Endothelial cell (in vitro differentiated cells): ENCODE measurements at regions not wholly inside any gene's neighbourhood (a gene's known extent, or its start where the extent isn't known, plus 50 kb on each side); places are given as distances from the start of the nearest gene placed in this dataset.

Source experiments
- DNase-seq: peaks from one replicate; pipeline ENCODE4 v3.0.0; 2021; ENCODE audit warnings: low spot score
- H3K27ac Mint-ChIP-seq: one replicate; pipeline ENCODE4 v1.8.0; 2021; ENCODE audit warnings: mixed read lengths, inconsistent platforms; ENCODE audit not compliant: unreplicated experiment
- H3K27me3 Mint-ChIP-seq: one replicate; pipeline ENCODE4 v1.8.0; 2021; ENCODE audit warnings: mild to moderate bottlenecking, moderate library complexity, mixed read lengths, inconsistent platforms; ENCODE audit not compliant: unreplicated experiment
- H3K36me3 Mint-ChIP-seq: one replicate; pipeline ENCODE4 v1.8.0; 2021; ENCODE audit warnings: mild to moderate bottlenecking, low read depth, mixed read lengths, inconsistent platforms; ENCODE audit not compliant: unreplicated experiment
- H3K4me1 Mint-ChIP-seq: one replicate; pipeline ENCODE4 v1.8.0; 2021; ENCODE audit warnings: mild to moderate bottlenecking, mixed read lengths, inconsistent platforms; ENCODE audit not compliant: unreplicated experiment
- H3K4me3 Mint-ChIP-seq: one replicate; pipeline ENCODE4 v1.8.0; 2021; ENCODE audit warnings: mild to moderate bottlenecking, mixed read lengths, inconsistent platforms; ENCODE audit not compliant: unreplicated experiment
- H3K9me3 Mint-ChIP-seq: one replicate; pipeline ENCODE4 v1.8.0; 2021; ENCODE audit warnings: mixed read lengths, inconsistent platforms; ENCODE audit not compliant: unreplicated experiment
- TF ChIP-seq, protein P1 (sequence below): fragments of 200-600 bp; sonication (generic); IDR thresholded peaks from one replicate; pipeline ENCODE4 v1.5.0; 2021; ENCODE audit warnings: antibody characterized with exemption; ENCODE audit not compliant: unreplicated experiment

- Mint-ChIP-seq H3K4me1 (no peaks in the 10 kb centered on the region), H3K27me3 (peaks cover 2% of the 10 kb centered on the region), H3K27ac (no peak overlapping the region), H3K36me3 (no peaks in the 10 kb centered on the region), H3K4me3 (no peak overlapping the region), H3K9me3 (no peaks in the 10 kb centered on the region)
- TF ChIP-seq, protein P1, sequence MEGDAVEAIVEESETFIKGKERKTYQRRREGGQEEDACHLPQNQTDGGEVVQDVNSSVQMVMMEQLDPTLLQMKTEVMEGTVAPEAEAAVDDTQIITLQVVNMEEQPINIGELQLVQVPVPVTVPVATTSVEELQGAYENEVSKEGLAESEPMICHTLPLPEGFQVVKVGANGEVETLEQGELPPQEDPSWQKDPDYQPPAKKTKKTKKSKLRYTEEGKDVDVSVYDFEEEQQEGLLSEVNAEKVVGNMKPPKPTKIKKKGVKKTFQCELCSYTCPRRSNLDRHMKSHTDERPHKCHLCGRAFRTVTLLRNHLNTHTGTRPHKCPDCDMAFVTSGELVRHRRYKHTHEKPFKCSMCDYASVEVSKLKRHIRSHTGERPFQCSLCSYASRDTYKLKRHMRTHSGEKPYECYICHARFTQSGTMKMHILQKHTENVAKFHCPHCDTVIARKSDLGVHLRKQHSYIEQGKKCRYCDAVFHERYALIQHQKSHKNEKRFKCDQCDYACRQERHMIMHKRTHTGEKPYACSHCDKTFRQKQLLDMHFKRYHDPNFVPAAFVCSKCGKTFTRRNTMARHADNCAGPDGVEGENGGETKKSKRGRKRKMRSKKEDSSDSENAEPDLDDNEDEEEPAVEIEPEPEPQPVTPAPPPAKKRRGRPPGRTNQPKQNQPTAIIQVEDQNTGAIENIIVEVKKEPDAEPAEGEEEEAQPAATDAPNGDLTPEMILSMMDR = no peak
- no peak for DNase-seq
These were observed 113.7 kb upstream of the KLF4 start for GRCh38 chr9:107603281-107603680.

- no peaks in the 10 kb centered on the region for H3K9me3 Mint-ChIP-seq
- no peak overlapping the region for H3K27ac Mint-ChIP-seq
- H3K4me1 Mint-ChIP-seq = no peaks in the 10 kb centered on the region
- no peaks in the 10 kb centered on the region for H3K27me3 Mint-ChIP-seq
- TF ChIP-seq, protein P1 = no peak
- DNase-seq = no peak
- no peaks in the 10 kb centered on the region for H3K36me3 Mint-ChIP-seq
- no peak overlapping the region for H3K4me3 Mint-ChIP-seq
These were observed 110.5 kb upstream of the KLF4 start for GRCh38 chr9:107600060-107600573.

DNA sequence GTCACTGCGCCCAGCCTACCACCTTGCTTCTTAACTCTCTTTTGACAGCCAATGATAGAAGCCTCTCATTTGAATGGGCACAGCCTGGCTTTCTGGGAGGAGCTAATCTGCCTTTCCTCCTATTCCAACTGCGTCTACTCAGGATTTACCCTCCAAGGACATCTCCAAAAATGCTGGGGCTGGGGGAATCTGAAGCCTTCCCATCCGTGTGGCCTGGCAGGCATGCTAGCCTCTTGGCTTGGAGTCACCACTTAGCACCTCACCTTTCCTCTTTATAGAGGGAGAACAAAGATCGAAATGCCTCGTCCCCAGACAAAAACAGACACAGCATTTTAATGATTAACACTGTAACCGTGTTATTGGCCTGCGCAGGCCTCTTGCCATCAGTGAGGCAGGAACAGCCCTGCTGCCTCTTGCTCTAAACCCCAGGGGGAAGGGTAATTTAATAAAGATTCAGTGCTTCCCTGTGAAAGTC, 108.2 kb upstream of the KLF4 start:
- TF ChIP-seq, protein P1 = no peak
- Mint-ChIP-seq H3K27me3 (no peaks in the 10 kb centered on the region), H3K4me3 (no peak overlapping the region), H3K4me1 (no peaks in the 10 kb centered on the region), H3K27ac (no peak overlapping the region), H3K36me3 (no peaks in the 10 kb centered on the region), H3K9me3 (no peaks in the 10 kb centered on the region)
- no peak for DNase-seq

DNA sequence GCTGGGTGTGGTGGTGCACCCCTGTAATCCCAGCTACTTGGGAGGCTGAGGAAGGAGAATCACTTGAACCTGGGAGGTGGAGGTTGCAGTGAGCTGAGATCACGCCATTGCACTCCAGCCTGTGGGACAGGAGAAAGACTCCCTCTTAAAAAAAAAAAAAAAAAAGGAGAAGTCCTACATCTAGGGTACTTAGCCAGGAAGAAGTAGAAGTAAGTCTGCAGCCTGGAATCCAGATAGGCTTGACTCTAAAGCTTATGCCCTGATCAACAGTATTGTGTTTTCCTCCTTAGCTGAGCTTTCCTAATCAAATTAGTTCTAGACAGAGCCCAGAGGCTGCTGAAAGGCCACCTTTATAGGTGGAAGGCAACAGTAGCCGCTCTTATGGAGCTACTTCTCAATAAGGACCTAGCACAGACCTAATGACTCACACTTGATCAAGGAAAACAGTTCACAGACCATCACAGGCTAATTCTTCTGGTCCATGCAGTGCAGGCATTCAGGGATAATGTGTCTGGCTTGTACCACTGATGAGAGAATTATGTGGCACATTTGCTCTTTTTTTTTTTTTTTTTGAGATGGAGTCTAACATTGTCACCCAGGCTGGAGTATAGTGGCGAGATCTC, 105.5 kb upstream of the KLF4 start:
- no peaks in the 10 kb centered on the region for H3K36me3 Mint-ChIP-seq
- TF ChIP-seq, protein P1 = no peak
- no peak for DNase-seq
- H3K27me3 Mint-ChIP-seq = no peaks in the 10 kb centered on the region
- no peak overlapping the region for H3K27ac Mint-ChIP-seq
- no peaks in the 10 kb centered on the region for H3K4me1 Mint-ChIP-seq
- no peak overlapping the region for H3K4me3 Mint-ChIP-seq
- no peaks in the 10 kb centered on the region for H3K9me3 Mint-ChIP-seq

DNA sequence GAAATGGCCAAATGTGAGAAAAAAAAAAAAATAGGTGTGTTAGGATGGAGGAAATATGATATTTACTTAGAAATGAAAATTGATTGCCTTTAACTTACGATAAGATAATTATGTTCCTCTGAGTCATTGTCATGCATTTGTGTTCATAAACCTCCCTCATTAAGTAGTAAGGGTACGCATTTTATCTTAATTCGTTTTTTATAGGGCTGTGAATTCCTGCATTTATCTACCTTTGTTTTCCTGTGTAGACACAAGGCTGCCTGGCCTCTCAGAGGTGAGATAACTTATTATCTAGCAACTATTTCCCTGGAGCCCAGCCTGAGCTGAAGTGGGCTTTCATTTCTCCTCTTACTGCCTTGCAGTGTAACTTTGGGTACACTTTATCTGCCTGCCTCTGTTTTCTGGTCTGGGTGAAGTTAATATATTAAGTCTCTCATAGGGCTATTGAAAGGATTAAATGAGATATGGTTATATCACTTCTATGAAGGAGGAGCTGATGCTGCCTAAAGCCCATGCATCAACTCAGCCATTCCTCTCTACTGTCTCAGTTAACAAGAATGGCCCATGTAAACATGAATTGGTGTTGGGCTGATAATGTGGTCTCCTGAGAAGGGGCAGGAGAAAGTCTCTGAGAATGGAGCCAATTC, 103.8 kb upstream of the KLF4 start:
- Mint-ChIP-seq H3K36me3 (no peaks in the 10 kb centered on the region), H3K4me1 (no peaks in the 10 kb centered on the region), H3K9me3 (no peaks in the 10 kb centered on the region), H3K4me3 (no peak overlapping the region), H3K27me3 (no peaks in the 10 kb centered on the region), H3K27ac (no peak overlapping the region)
- no peak for DNase-seq
- TF ChIP-seq, protein P1 = no peak
